Urinary bladder (tissue), 3 donors: ENCODE measurements at regions not wholly inside any gene's neighbourhood (a gene's known extent, or its start where the extent isn't known, plus 50 kb on each side); places are given as distances from the start of the nearest gene placed in this dataset.

Experiments
- DNase-seq: peaks from one replicate; pipeline ENCODE4 v3.0.0-alpha.2; 2015; ENCODE audit errors: extremely low spot score
- H3K27ac ChIP-seq: one replicate; pipeline ENCODE4 v1.5.1; 2013; ENCODE audit warnings: low read depth, mild to moderate bottlenecking, moderate library complexity
- H3K36me3 ChIP-seq: one replicate; pipeline ENCODE4 v1.6.1; 2013; ENCODE audit warnings: mild to moderate bottlenecking, moderate library complexity; ENCODE audit not compliant: insufficient read depth
- H3K4me1 ChIP-seq: one replicate; pipeline ENCODE4 v1.6.1; 2013; ENCODE audit warnings: mild to moderate bottlenecking, moderate library complexity; ENCODE audit not compliant: insufficient read depth
- H3K4me3 ChIP-seq: one replicate; pipeline ENCODE4 v1.5.1; 2013; ENCODE audit warnings: low read depth, low read length
- WGBS: extraction: QIAGEN DNeasy Blood & Tissue Kit; methylation state at CpG from one replicate; pipeline ENCODE4 v1.1.7; 2013; 5-methylcytosine and 5-hydroxymethylcytosine counted together
- donor health status: healthy with polysubstance abuse.
- donor health status: healthy.

- Histone ChIP-seq H3K4me1 (no peaks in the 10 kb centered on the region), H3K36me3 (no peaks in the 10 kb centered on the region), H3K27ac (no peak overlapping the region), H3K4me3 (no peak overlapping the region)
- WGBS, result 71% methylated on average over 2 of the region's 2 CpGs
- DNase-seq, result no peak
These were observed 1574.5 kb downstream of the MRPL39 start for GRCh38 chr21:24032709-24033232.

- Histone ChIP-seq H3K4me3 (no peak overlapping the region), H3K27ac (no peak overlapping the region), H3K4me1 (no peaks in the 10 kb centered on the region), H3K36me3 (no peaks in the 10 kb centered on the region)
- no peak for DNase-seq
- 51% methylated on average over 4 of the region's 4 CpGs for WGBS
These were observed 1579.9 kb downstream of the MRPL39 start for GRCh38 chr21:24027396-24027795.

- WGBS, result 17% methylated on average over 3 of the region's 3 CpGs
- no peak for DNase-seq
These were observed 1582.2 kb downstream of the MRPL39 start for GRCh38 chr21:24025101-24025500.

GRCh38 chr21:24023936-24024335 lies 1583.3 kb downstream of the MRPL39 start:
- WGBS, result 96% methylated on average over 1 of the region's 1 CpG
- Histone ChIP-seq H3K4me3 (no peak overlapping the region), H3K4me1 (no peaks in the 10 kb centered on the region), H3K27ac (no peak overlapping the region), H3K36me3 (no peaks in the 10 kb centered on the region)
- no peak for DNase-seq

More at GRCh38 chr21:24025101-24025500, 1582.2 kb downstream of the MRPL39 start:
- no peak overlapping the region for H3K4me3 ChIP-seq
- no peaks in the 10 kb centered on the region for H3K4me1 ChIP-seq
- no peaks in the 10 kb centered on the region for H3K36me3 ChIP-seq
- H3K27ac ChIP-seq, result no peak overlapping the region

- WGBS, result 39% methylated on average over 3 of the region's 3 CpGs
- no peak overlapping the region for H3K27ac ChIP-seq
- no peak overlapping the region for H3K4me3 ChIP-seq
- H3K4me1 ChIP-seq, result no peaks in the 10 kb centered on the region
- no peaks in the 10 kb centered on the region for H3K36me3 ChIP-seq
- no peak for DNase-seq
These were observed 1583.9 kb downstream of the MRPL39 start for GRCh38 chr21:24023402-24023801.

- H3K4me3 ChIP-seq, result no peak overlapping the region
- 87% methylated on average over 1 of the region's 1 CpG for WGBS
- no peaks in the 10 kb centered on the region for H3K36me3 ChIP-seq
These were observed 1592.9 kb downstream of the MRPL39 start for GRCh38 chr21:24014381-24014780.

GRCh38 chr21:24011087-24011486 lies 1596.2 kb downstream of the MRPL39 start:
- no peak overlapping the region for H3K27ac ChIP-seq
- no peak for DNase-seq
- no peaks in the 10 kb centered on the region for H3K36me3 ChIP-seq
- no peaks in the 10 kb centered on the region for H3K4me1 ChIP-seq
- H3K4me3 ChIP-seq, result no peak overlapping the region
- 79% methylated on average over 5 of the region's 5 CpGs for WGBS

More at GRCh38 chr21:24014381-24014780, 1592.9 kb downstream of the MRPL39 start:
- no peak for DNase-seq
- H3K27ac ChIP-seq, result no peak overlapping the region
- no peaks in the 10 kb centered on the region for H3K4me1 ChIP-seq

- Histone ChIP-seq H3K4me3 (no peak overlapping the region), H3K4me1 (no peaks in the 10 kb centered on the region), H3K36me3 (no peaks in the 10 kb centered on the region), H3K27ac (no peak overlapping the region)
- DNase-seq, result no peak
- 79% methylated on average over 5 of the region's 5 CpGs for WGBS
These were observed 1599.7 kb downstream of the MRPL39 start for GRCh38 chr21:24007592-24007991.

GRCh38 chr21:23986987-23987386 lies 1620.3 kb downstream of the MRPL39 start:
- Histone ChIP-seq H3K4me1 (no peaks in the 10 kb centered on the region), H3K27ac (no peak overlapping the region), H3K36me3 (no peaks in the 10 kb centered on the region), H3K4me3 (no peak overlapping the region)
- DNase-seq, result no peak

GRCh38 chr21:23986214-23986613 lies 1621.1 kb downstream of the MRPL39 start:
- H3K36me3 ChIP-seq, result no peaks in the 10 kb centered on the region
- no peaks in the 10 kb centered on the region for H3K4me1 ChIP-seq
- H3K4me3 ChIP-seq, result no peak overlapping the region
- H3K27ac ChIP-seq, result no peak overlapping the region
- no peak for DNase-seq
- WGBS, result 70% methylated on average over 2 of the region's 2 CpGs

GRCh38 chr21:23982546-23982945 lies 1624.7 kb downstream of the MRPL39 start:
- WGBS, result 81% methylated on average over 4 of the region's 4 CpGs
- no peaks in the 10 kb centered on the region for H3K4me1 ChIP-seq
- H3K36me3 ChIP-seq, result no peaks in the 10 kb centered on the region
- H3K4me3 ChIP-seq, result no peak overlapping the region
- DNase-seq, result no peak
- H3K27ac ChIP-seq, result no peak overlapping the region

GRCh38 chr21:23977971-23978370 lies 1629.3 kb downstream of the MRPL39 start:
- H3K27ac ChIP-seq, result no peak overlapping the region
- H3K36me3 ChIP-seq, result no peaks in the 10 kb centered on the region
- H3K4me3 ChIP-seq, result no peak overlapping the region
- WGBS, result 66% methylated on average over 2 of the region's 2 CpGs
- no peaks in the 10 kb centered on the region for H3K4me1 ChIP-seq
- no peak for DNase-seq

GRCh38 chr21:23968722-23969647 lies 1638.3 kb downstream of the MRPL39 start:
- Histone ChIP-seq H3K4me3 (no peak overlapping the region), H3K36me3 (no peaks in the 10 kb centered on the region), H3K27ac (no peak overlapping the region), H3K4me1 (no peaks in the 10 kb centered on the region)
- no peak for DNase-seq
- 48% methylated on average over 16 of the region's 16 CpGs for WGBS

- no peaks in the 10 kb centered on the region for H3K36me3 ChIP-seq
- DNase-seq, result no peak
- WGBS, result 86% methylated on average over 6 of the region's 6 CpGs
- H3K4me1 ChIP-seq, result no peaks in the 10 kb centered on the region
- H3K27ac ChIP-seq, result no peak overlapping the region
- H3K4me3 ChIP-seq, result no peak overlapping the region
These were observed 1639.3 kb downstream of the MRPL39 start for GRCh38 chr21:23968008-23968407.
